ENCODE measurements at regions not wholly inside any gene's neighbourhood (a gene's known extent, or its start where the extent isn't known, plus 50 kb on each side); places are given as distances from the start of the nearest gene placed in this dataset.

DNA sequence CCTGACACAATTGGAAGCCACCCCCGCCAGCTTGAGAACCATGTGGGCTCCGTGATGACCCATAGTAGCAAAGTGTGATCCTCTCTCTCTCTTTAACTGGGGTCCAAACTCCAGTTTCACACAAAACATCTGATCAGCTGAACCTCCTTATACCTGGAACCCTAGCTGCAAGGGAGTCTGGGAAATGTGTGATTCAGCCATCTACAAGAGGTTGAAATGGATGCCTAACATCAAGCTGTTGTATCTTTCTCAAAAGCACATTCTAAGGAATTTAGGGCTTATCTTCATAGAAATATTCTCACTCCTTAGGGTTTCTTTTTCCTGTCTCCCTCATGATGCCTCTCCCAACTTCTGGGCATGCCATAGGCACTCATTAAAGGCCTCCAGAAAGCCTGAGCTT lies 126.0 kb downstream of the BCOR start:
- no peak for DNase-seq

DNA sequence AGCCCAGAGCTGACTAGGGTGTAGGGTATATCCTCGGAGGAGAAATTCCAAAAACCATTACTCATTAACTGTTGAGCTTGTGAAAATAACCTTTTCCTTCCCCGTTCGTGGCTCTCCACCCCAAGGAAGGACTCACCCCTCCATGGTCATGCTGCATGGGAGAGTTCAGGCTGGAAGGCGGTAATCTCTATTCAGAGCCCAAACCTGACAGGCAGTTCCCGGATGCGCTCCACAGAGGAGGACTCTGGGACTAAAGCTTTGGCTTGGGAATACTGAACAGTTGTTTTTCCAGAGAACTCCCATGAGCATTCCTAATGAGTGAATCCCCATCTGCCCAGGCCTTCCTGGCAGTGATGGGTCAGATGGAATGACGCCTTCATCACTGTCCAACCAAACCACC lies 125.4 kb downstream of the BCOR start:
- DNase-seq: no peak

DNA sequence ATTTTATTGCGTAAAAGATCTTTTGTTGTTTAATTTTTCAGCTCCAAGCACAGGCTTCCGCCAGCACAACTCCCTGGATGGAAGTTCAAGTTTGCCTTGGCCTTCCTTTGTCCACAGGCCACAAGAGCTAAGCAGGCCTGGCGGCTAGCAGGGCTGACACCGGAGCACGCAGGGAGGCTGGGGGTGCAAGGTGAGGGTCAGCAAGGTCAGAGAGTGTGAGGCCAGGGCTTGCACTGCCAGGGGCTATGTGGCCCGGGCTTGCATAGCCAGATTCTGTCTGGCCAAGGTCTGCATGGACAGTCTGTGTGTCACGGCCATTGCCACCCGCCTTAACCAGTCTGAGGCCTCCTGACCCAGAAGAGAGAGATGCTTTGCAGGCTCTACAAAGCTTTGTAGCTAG lies 123.9 kb downstream of the BCOR start:
- no peak for DNase-seq

DNA sequence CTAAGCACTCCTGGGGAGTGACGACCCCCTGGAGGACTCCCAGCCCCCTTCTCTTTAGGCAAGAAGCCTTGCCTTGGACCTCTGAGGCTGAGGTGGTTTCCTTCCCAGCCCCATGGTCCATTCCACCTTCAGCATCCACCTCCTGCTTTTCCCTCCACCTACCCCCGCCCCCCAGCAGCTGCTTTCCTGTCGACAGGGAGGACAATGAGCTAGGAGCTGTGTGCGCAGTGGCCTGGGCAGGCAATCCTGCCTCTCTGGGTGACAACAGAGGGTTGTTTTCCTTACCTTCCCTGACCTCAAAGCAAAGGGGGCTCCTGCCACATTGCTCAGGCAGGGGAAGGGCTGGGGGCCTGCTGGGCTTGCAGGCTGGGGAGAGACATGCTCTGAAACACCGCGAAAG lies 123.5 kb downstream of the BCOR start:
- no peak for DNase-seq

DNA sequence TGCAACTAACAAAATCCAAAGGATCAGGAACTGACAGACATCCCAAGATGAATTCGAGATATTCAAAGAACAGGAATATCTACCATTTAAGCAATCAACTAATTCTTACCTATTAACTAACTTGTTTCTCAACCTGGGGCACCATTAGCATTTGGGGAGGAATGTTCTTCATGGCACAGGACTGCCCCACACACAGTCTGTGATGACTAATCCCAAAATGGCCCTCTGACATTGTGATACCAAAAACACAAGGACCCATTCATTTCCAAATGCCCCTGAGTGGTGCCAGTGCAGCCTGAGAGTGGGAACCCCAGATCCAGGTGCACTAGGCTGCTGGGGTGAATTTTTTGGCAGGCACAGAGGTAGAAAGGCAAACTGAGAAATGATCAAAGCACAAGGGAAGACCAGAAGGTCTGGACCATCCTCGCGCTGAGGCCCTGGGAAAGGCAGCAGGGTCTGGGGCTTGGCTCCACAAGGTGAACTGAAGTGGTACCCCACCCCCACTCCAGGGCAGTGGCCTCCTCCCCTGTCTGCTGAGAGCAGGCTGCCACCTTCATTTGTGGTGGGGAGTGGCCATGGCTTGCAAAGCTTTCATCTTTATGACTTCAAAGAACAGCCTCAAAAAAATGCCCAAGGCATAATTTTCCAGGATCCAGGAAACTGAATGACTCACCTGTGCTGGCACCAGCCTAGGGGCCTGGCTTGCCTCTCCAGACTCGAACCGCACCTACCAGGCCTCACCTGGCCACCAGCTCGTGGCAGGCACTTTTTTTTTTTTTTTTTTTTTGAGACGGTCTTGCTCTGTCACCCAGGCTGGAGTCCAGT lies 122.4 kb downstream of the BCOR start:
- no peak for DNase-seq

GRCh38 chrX:39981946-39982345 lies 115.8 kb downstream of the BCOR start:
- no peak for DNase-seq

- DNase-seq: no peak
These were observed 114.8 kb downstream of the BCOR start for GRCh38 chrX:39982948-39983347.

DNA sequence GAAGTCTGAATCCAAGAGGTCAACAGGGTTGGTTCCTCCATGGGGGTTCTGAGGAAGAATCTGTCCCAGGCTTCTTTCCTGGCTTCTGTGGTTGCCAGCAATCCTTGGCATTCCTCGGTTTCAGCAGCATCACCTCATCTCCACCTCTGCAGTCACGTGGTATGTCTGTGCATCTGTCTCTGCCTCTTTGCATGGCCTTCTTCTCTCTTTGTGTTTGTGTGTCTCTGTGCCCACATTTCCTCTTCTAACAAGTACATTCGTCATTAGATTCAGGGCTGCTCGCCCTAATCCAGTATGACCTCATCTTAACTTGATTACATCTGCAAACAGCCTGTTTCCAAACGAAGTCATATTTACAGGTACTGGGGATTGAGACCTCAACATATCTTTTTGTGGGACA lies 114.0 kb downstream of the BCOR start:
- DNase-seq: no peak

DNA sequence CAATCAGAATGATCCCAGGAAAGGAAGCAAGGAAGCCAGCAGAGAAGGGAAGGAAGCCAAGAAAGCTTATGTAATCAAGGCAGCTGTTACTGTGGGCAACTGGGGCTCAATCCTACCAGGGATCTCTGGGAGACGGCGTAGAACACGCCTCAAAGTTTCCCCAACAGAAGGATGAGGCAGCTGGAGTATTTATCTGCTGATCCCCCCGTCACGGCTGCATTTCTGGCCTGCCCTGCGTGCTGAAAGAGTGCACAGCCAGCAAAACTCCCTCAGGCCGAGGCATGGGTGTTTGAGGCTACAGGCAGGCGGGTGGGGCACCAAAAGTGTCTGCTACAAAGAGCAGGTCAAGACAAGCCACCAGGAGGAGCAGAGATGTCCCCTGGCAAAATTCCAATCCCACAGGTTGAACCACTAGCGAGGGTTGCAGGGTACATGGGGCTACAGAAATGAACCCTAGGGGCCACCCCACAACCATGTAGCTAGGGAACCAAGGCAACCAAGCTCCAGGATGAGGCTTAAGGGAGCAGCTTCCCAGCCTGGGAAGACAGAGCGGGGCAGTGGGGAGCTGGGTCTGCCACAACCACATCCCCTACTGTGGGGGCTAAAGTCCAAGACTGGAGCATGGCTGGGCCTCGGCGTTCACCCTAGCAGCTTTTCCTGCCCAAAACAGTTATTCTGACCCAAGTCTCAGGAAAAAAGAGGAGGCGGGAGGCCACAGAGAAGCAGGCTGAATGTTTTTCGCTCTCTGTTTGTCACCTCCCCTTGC lies 113.4 kb downstream of the BCOR start:
- DNase-seq: no peak

GRCh38 chrX:39985071-39985470 lies 112.7 kb downstream of the BCOR start:
- DNase-seq: no peak

DNA sequence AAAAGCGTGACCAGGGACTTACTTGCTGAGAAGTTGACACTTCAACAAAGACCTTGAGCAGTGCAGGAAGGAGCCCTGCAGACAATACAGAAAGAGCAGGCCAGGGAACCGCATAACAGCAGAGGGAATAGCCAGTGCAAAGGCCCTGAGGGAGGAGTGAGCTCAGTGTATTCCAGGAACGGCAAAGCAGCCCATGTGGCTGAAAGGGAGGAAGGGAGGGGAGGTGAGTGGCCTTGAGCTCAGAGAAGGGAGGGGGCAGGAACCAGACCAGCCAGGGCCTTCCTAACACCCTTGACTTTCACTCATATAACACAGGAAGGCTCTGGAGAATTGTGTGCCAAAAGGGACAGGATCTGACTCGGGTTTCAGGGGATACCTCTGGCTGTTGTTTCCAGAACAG lies 112.2 kb downstream of the BCOR start:
- DNase-seq: no peak

DNA sequence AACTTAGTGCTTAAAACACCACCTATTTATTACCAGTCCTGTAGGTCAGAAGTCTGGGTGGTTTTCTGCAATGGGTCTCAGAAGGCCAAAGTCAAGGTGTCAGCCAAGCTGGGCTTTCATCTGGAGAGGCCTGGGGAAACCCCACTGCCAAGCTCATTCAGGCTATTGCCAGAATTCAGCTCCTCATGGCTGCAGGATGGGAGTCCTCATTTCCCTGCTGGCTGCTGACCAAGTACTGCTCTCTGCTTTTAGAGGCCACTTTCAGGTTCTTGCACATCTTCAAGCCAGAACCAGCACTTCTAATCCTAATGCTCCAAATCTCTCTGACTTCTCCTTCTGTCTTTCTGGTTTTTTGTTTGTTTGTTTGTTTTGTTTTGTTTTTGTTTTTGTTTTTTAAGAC lies 109.3 kb downstream of the BCOR start:
- DNase-seq: no peak

DNA sequence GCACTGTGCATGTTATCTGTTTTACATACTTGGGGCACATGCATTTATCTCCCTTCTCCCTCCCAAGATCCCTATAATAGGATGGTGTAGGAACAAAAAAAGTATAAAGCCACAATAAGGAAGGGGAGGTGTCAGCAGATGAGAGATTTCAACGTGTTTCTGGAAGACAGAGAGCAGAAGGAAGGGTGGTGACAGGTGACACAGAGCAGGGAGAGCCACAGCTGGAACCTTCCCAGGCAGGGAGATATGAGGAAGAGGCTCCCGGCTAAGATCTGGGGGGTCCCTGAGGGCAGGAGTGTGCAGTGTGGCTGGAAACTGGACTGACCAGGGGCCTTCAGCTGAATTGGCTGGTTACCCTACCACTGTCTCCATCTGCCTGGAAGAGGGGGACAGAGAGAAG lies 107.4 kb downstream of the BCOR start:
- no peak for DNase-seq

DNA sequence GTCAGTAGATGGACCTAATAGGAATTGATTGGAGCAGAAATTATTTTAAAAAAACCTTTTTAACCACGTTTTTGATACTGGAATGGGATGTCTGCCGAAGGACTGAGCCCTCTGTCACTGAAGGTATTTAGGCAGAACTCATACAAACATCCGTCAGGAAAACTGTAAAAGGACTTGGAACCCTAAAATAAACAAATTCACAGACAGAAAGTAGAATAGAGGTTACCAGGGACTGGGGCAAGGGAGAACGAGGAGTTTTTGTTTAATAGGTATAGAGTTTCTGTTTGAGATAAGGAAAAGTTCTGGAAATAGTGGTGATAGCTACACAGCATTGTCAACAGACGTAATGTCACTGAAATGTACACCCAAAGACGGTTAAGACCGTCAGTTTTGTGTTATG lies 105.5 kb downstream of the BCOR start:
- no peak for DNase-seq

- no peak for DNase-seq
These were observed 102.3 kb downstream of the BCOR start for GRCh38 chrX:39995457-39995856.

GRCh38 chrX:39996536-39996935 lies 101.2 kb downstream of the BCOR start:
- DNase-seq: no peak

DNA sequence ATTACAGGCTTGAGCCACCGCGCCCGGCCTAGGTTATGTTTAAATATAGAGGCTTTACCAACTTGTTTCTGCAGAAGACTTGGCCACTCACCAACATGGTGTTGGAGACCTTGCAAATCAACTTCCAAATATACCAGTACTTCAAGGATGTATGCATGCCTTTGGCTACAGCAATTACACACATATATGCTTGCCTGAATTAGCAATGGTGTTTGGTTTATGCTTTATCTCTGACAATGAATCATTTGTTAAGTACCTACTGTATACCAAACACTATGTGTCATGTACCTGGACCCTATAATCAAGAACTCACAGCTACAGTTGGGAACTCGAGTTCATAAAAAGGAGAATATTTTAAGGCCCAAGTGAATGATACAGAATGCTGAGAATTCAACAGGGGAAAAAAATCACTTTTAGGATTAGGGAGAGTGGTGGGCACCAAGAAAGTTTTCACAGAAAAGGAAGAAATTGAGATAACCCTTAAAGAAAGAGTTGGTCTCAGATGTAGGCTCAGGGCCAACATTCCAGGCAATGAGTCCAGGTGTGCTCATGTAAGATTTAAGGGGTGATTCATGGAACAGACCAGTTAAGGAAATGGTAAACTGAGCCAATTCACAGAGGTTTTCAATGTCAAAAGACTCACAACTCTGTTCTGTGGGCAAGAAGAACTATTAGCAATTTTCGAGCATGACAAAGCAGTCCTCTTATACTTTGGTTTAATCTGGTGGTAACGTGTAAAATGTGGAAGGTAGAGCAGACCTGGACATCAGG lies 98.9 kb downstream of the BCOR start:
- DNase-seq: no peak
